HS-5 (cell line): ENCODE measurements at regions not wholly inside any gene's neighbourhood (a gene's known extent, or its start where the extent isn't known, plus 50 kb on each side); places are given as distances from the start of the nearest gene placed in this dataset.

Source experiments
- DNase-seq: peaks from one replicate; pipeline ENCODE4 v3.0.0-alpha.2; 2012; ENCODE audit warnings: low read depth

DNA sequence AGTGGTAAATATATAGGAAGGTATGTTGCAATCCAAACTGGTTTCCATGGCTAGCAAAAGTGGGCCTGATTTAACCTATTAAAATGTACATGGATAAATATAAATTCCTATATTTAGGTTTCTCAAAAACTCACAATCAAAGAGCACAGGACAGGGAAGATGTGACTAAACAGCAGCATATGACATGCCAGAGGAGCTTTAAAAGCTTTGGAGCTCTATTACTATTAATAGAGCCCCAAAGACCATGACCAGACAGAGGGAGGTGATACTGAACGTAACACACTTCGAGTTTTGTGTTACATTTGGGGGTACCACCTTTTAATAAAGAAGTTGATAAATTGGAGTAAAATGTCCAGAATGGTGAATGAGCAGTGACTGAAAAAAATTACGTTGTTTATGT lies 179.5 kb upstream of the SLC14A2 start:
- no peak for DNase-seq

DNA sequence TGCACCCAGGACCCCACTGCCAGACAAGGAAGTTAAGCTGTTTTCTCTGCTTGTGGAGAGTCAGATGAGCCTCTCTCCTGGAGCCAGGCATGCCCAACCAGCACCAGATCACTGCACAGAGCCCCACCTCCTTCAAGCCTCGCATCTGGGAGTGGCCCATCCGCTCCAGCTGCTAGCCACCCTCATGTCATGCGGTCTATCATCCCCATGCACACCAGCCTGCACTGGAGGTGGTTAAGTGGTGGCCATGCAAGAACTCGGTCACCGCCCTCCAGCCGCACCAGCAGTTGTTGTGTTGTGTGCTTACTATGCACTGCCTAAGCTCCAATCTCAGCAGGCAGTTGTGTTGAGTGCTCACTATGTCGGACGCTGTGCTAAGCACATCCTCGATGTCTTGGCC lies 177.9 kb upstream of the SLC14A2 start:
- no peak for DNase-seq

DNA sequence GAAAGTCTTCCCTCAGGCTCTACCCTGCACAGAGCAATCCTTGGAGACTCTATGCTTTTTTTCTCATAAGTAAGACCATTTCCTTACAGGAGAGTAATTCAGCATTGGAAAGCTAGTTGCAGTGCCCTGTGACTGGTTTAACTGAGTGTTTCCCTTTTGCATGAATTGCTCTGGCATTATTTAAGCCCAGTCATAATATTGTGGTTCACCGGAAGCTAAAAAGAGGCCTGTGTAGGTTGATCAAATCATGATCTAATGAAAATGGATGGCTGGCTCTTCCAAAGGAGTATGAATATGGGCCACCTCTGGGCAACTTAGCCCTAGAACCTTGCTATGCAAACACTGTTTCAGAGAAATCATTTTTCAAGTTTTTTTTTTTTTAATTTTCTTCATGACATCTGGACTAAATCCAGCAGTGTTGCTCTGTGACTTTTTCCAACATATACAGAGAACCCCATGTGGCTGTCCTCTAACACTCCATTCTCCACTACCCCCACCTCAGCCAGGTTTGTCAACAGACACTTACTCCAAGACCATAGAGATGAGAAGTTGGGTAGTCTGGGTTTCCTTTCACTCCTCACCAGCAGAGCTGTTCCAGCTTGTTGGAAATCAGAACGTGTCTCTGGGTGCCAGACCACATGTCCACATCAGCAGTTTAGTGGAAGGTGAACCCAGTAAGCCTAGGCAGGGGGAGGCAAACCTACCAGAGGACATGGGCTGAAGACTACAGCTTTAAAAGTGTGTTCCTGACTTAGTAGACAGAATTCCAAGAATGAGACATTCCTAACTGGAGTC lies 175.2 kb upstream of the SLC14A2 start:
- no peak for DNase-seq

DNA sequence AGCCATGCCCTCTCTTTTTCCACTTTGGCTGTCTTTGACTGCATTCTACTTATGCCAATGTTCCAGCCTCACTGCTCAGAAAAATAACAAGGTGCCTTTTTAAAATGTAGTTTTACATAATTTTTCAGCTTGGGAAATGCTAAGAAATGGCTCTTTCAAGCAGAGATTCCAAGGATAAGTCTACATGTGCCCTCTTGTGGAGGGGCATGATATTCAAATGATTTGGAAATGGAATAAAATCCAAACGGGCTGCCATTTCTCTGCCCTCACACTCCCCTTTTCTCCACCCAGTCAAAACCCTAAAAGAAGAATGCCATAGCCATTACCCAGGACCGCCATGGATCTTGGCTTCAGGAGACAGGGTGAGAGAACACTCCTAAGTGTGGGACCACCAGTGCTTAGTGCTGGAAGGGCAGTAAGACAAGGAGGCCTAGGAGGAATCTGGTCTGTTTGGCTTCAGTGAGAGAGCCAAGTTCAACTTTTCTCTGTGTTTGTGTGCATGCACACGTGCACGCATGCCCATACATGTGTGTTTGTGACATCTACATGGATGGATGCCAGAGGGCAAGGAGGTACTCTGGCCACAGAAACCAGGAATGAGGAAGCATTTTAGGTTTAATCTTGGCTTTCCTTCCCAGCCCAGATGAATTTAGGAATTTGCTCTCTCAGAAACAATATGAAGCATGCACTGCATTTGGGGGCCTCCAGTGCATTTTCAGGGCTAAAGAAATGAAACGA lies 174.0 kb upstream of the SLC14A2 start:
- no peak for DNase-seq

DNA sequence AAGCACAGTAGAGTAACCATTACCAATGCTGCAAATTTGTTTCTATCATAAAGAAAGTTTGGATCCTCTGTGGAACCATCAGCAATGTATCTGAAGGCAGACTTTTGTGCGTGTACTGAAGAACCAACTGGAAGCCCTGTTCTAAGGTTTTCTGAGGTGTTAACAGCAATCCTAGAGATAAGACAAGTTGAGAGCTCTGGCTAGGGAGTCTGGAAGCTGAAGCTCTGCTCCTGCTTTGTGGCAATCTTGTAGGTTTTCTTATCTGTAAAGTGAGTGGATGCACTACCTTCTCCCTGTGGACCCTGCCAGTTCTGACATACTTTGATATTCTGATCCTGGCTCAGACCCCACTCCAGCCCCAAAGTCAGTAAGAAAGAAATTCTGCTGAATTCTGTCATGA lies 171.2 kb upstream of the SLC14A2 start:
- no peak for DNase-seq

DNA sequence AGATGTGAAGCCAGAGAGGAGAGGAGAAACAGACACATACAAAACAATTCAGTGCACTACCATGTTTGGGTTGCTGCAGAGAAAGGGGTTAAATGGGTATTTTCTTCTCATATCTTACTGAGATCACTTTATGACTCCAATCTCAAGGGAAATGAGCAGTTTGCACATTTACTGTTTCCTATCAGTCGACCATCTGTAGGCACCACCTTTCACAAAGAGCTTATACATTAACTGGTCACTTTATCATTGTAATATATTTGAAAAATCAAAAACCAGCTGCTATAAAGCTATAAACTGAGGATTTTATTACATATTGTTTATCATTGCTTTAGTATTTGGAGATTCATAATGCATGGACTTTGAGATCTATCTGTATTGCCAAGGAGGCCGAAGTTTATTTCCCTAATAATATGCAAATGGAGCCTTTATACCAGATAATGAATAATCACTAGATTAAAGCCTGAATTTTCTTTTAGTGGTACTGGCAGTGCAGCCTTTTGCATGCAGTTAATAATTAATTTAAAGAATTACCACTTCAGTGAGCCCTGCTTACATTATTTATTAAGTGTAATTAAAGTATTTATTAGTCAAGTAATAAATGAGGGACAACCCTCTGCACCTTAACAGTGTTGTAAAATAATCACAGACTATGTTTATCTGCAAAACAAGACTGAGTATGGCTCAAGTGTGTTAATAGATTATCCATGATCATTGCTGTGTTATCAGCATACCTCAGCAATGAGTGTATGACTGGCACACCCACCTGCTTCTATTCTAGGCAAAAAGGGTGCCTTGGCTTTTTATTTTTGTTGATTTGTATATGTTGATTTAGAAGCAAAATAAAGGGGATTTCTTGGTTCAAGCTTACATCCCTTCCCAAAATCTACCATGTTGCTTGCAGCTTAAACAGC lies 167.7 kb upstream of the SLC14A2 start:
- DNase-seq: no peak

DNA sequence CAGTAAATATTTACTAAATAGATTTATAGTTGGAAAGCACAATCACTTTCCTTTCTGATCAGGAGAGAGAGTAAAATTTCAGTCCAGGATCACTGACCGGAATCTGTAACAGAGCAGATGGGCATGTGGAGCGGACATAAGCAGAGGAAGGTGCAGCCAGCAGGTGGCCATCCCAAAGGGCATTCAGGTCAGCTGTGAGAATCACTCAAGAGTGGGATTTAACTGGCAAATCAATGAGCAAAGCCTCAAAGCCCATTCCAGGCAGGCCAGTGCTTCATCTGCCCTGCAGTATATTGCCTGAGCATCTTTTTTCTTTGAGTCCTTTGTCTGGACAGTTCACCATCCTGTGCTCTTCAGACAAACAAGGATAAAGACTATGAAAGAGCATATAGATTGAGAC lies 166.4 kb upstream of the SLC14A2 start:
- no peak for DNase-seq

DNA sequence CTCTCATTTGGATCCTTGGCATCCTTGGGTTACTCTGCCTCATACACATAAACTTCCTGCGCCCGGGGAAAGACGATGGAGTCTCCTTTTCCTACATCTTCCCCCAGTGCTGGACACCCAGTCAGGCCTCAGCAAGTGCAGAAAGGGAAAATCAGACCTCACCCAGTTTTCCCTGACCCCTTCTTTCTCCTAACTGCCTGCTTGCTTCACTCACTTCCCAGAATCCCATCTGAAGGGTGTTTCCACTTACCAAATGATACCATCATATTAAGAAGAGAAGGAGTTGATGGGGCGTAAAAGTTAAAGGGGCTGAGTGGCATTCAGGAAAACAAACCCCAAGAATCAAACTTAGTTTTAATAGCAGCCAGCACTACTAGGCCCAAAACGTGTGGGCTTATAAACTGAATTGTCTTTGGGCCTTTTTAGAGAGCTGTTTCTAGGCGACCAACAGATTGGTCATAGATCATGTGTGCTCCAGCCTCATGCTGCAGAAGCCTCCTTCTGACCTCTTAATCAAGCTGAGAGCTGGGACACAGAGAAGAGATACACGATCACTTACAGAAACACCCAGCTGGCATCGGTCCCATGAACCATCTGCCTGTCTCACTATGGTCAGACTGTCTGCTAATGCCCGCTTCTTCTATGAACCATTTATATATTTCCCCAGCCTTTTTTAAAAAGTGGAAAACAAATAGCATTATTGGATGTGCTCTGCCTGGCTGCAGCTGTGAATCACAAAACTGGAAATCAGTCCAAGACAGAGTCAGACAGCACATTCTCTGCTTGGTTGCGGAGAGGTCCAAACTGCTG lies 165.7 kb upstream of the SLC14A2 start:
- DNase-seq: no peak

DNA sequence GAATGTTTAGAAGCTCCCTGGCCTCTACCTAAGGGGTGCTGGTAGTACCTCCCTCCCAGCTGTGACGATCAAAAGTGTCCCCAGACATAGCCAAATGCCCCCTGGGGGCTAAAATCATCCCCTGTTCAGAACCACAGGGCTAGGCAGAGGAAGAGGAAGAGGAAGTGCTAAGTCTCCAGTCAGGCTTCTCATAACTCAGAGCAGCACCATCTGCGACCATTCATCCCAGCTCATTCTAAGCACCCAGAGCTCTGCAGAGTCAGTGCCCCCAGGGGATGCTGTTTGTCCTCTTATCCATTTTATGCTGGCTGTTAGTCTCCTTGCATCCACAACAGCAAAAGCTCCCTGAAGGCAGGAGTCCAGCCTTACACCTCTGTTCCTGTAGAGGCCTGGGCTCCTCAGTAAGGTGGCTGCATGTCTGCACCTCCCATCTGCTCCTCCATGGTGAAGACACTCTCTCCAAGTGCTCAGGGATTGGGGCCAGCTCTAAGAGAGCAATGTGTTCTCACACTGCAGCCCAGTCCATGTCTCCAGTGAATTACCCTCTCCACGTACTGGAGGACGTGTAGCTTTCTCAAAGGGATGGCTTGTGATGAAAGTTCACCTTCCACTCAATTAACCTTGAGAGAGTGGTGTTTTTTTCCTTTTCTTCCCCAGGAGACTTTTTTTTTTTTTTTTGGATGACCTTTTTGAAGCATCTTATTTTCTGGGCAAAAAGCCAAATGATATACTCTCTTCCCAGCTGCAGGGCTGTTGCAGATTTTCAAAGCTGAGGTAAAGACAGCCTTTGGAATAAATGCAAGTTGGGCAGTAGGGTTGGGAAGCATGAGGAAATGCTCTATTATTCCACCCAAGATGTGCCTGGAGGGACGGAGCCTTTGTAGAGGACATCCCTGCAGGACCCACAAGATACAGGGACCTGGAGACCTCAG lies 158.9 kb upstream of the SLC14A2 start:
- no peak for DNase-seq

DNA sequence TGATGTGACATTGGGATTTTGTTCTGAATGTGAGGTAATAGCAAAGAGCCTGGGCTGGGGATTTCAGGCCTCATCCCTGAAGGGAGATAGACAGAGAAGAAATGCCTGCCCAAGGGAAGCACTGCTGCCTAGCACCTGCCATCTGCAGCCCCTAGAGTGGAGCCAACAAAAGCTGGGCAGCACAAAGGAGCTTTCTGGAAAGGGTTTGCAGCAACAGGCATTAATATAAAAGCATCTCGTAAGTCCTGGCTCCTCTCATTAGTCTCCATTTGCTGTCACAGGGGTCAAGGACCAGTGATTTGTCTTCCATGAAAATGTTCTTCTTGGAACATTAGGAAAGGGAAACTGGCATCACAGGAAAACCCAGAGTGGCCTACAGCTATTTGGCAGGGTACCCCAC lies 157.2 kb upstream of the SLC14A2 start:
- no peak for DNase-seq

DNA sequence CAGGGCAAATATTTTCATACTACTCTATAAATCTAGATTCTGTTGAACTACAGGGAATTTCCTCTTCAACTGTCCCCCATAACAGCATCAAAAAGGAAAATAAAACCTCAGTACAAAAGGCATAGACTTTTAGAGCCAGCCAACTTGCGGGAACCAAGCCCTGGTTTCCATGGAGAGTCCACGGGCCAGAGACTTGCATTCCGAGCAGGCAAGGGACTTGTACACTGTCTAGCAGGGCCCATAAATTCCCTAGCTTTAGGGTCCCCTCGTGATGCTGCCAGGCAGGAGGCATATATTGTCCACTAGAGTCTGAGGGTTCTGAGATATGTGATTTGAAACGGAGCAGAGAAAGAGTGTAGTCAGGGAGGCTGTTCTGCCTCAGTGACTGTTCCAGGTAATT lies 153.1 kb upstream of the SLC14A2 start:
- DNase-seq: no peak

DNA sequence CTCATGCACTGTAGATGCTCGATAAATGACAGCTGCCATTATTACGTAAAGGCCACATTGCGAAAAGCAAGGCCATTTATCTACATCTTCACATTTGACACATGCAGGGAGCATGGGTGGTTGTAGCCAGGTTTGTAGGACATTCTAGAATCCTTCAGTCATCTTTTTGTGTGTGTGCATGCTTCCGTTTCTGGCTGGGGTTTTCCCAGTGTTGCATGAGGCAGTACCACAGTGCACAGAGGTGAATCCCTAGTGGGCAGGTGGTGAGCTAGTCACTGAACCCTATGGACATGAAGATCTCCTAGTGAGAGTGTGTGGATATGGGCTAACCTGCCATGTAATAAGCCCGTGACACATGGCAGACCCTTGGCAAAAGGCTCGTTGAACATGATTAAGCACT lies 151.8 kb upstream of the SLC14A2 start:
- no peak for DNase-seq

DNA sequence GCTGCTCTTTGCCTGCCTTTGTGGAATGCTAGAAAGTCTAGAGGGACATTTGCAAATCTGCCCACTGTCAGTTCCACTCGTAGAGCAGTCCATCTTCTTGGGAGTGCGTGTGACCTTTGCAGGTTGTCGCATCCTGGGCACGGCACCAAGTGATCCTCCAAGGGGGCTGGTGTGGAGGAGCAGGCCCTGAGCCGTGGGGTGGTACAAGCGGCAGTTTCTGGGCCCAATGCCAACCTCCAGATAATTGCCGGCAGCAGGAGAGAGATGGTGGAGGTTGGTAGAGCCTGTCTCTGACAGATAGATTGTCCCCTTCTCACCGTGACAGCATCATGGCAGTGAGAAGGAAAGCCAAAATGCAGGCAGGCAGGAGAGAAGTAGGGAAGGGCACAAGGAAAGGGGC lies 150.7 kb upstream of the SLC14A2 start:
- no peak for DNase-seq

DNA sequence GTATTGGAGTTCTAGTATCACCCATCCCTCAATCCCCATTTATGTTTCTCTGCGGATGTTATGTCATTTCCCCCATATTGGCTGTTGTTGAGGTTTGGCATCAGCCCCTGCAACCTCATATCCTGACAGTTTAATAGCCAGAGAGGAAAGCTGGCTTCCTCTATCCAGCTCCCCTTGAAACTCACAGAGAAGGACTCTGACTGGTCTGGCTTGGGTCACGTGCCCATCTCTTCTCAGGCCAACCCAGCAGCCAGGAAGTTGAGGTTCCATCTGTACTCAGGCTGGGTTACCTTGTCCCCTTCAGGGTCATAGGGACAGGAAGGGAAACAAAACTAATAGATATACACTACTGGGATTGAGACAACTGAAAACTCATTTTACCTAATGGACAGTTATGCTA lies 148.0 kb upstream of the SLC14A2 start:
- no peak for DNase-seq

DNA sequence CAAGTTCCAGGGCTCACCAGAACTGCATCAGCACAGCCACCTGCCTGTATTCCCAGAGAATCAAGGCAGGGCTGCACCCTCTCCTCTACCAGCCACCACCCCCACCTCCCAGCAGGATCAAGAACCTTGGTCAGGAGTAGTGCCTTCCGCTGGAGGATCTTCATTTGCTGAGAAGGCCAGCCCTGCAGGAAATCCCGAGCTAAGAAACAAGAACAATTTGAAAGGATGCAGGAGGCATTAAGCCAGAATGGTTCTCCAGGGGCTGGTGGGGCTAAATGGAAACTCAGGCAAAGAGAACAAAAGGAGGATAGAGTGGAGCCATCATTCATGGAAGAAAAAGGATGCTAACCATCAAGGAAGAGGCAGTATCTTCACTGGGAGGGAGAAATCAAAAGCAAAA lies 147.3 kb upstream of the SLC14A2 start:
- DNase-seq: no peak

DNA sequence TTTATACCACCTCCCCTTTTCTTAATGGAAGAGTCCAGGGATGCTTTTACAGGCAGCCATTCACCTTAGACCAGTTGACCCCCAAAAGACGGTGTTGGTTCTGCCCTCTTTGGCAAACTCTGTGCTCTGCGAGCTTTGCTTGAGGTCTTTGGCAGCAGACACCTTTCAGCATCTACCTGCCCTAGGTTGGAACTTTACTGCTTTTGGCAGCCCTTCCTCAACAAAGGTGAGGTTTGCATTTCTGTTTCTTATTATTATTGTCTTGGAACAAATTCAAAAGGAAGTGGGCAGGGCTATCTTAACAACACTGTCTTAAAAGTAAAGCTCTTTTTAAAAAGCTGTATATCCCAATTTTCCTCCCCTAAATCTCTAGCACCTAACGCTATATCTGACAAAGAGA lies 136.4 kb upstream of the SLC14A2 start:
- no peak for DNase-seq

DNA sequence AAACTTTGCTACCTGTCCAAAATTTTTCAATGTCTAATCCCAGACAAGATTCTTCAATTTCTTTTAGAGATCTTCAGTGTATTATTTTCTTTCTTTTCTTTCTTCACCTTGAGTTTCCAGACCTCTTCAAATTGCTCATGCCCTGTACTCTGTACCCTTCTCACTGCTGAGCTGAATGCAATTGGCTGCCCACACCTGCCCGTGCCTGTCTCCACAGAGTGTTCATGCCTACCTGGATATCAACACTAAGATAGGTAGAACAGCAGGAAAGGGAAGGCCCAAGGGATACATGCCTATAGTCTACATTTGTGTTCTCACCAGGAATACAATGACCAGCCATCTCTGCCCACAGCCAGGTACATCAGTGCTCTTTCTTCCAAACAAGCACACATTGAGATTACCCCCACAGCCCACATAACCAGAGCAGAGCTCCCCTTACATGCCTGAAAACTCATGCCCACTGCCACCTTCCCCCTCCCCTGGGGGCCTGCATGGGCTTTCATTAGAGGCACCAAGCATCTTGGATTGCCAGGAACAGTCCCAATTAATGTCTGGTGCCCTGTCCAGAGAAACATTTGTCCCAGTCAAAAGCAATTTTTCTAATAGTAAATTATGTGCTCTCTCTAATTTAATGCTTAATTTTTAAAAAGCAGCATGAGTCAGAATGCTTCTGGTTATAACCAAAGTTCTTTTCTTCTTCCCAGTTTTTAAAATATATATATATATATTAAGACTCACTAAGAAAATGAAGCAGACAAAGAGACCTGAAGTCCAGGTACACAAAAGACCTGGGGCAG lies 134.9 kb upstream of the SLC14A2 start:
- DNase-seq: no peak

DNA sequence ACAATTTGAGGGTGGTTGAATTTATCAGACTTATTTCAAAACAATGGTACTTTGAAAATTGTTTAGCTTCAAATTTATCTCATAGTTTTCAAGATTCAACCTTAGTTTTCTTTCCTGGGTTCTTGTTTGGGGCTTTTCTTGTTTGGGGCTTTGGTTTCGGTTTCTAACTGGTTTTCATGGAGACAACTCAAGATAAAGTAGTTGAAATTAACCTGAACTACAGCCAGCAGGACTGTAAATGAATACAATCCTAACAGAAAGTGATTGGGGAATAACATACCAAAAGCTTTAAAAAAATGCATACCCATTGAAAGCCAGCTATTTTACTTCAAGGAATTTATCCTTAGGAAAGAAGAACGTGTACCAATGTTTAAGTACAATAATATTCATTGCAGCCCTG lies 133.5 kb upstream of the SLC14A2 start:
- no peak for DNase-seq

DNA sequence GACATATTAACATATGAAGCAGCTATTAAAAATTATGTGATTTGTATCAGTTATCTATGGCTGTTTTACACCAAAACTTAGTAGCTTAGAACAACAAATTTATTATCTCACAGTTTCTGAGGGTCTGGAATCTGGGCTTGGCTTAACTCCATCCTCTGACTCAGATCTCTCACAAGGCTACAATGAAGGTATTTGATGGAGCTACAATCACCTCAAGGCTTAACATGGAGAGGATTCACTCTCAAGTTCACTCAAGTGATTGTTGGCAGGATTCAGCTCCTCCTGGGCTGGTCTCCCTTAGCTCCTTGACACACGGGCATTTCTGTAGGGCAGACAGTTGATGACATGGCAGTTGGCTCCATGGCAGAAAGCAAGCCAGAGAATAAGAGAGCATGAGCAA lies 133.0 kb upstream of the SLC14A2 start:
- DNase-seq: no peak

DNA sequence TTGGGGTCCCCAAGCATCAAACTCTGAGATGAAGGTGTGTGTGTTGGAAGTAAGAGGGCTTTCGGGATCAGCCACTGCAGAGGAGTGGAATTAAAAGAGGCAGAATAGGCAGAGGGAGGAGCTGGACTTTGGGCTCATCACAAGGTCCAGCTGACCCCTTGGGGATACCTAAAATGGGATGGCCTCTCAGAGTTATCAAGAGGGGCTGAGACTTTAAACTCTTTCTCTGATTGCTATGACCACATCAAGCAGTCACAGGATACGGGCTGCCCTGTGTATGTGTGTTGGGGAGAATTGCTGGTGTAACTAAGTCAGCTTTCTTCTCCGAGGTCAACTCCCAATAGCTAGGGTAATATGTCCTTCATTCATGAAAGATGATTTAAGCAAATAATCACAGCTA lies 127.7 kb upstream of the SLC14A2 start:
- DNase-seq: no peak
